GM19397 (cell line): ENCODE measurements at regions not wholly inside any gene's neighbourhood (a gene's known extent, or its start where the extent isn't known, plus 50 kb on each side); places are given as distances from the start of the nearest gene placed in this dataset.

Experiments used
- ATAC-seq: cut with Tn5 transposase; IDR thresholded peaks from one replicate; pipeline ENCODE4 v1.9.1; 2021; ENCODE audit warnings: mild to moderate bottlenecking, moderate library complexity; ENCODE audit not compliant: unreplicated experiment

GRCh38 chr5:38101897-38102296, 156.5 kb upstream of the EGFLAM start:
- no peak for ATAC-seq

- ATAC-seq = no peak
Observed at GRCh38 chr5:38099205-38100168, 158.9 kb upstream of the EGFLAM start.

- ATAC-seq = no peak
Observed at GRCh38 chr5:38094889-38095288, 163.5 kb upstream of the EGFLAM start.

- ATAC-seq = no peak
Observed at GRCh38 chr5:38093855-38094254, 164.5 kb upstream of the EGFLAM start.

- no peak for ATAC-seq
Observed at GRCh38 chr5:38086777-38087176, 171.6 kb upstream of the EGFLAM start.

- no peak for ATAC-seq
Observed at GRCh38 chr5:38079620-38080402, 178.5 kb upstream of the EGFLAM start.

- no peak for ATAC-seq
Observed at GRCh38 chr5:38078161-38078560, 180.2 kb upstream of the EGFLAM start.

GRCh38 chr5:38077652-38078051, 180.7 kb upstream of the EGFLAM start:
- no peak for ATAC-seq

GRCh38 chr5:38071831-38072694, 186.3 kb upstream of the EGFLAM start:
- ATAC-seq = no peak

- no peak for ATAC-seq
Observed at GRCh38 chr5:38070304-38070950, 187.9 kb upstream of the EGFLAM start.

- no peak for ATAC-seq
Observed at GRCh38 chr5:38069360-38069759, 189.0 kb upstream of the EGFLAM start.

- ATAC-seq = no peak
Observed at GRCh38 chr5:38060354-38060753, 198.0 kb upstream of the EGFLAM start.

- no peak for ATAC-seq
Observed at GRCh38 chr5:38059876-38060275, 198.5 kb upstream of the EGFLAM start.

- no peak for ATAC-seq
Observed at GRCh38 chr5:38051711-38052511, 206.4 kb upstream of the EGFLAM start.

GRCh38 chr5:38048400-38048799, 208.6 kb upstream of the GDNF start:
- ATAC-seq = no peak

GRCh38 chr5:38046103-38046502, 206.3 kb upstream of the GDNF start:
- ATAC-seq = no peak

GRCh38 chr5:38045446-38045845, 205.6 kb upstream of the GDNF start:
- no peak for ATAC-seq

GRCh38 chr5:38039826-38040225, 200.0 kb upstream of the GDNF start:
- no peak for ATAC-seq

- ATAC-seq = no peak
Observed at GRCh38 chr5:38039091-38039490, 199.2 kb upstream of the GDNF start.

GRCh38 chr5:38036765-38037164, 196.9 kb upstream of the GDNF start:
- no peak for ATAC-seq
